ENCODE measurements at regions not wholly inside any gene's neighbourhood (a gene's known extent, or its start where the extent isn't known, plus 50 kb on each side); places are given as distances from the start of the nearest gene placed in this dataset.
A peak's percentile ranks its signal among the peaks of the same experiment; 100 is the strongest.

DNA sequence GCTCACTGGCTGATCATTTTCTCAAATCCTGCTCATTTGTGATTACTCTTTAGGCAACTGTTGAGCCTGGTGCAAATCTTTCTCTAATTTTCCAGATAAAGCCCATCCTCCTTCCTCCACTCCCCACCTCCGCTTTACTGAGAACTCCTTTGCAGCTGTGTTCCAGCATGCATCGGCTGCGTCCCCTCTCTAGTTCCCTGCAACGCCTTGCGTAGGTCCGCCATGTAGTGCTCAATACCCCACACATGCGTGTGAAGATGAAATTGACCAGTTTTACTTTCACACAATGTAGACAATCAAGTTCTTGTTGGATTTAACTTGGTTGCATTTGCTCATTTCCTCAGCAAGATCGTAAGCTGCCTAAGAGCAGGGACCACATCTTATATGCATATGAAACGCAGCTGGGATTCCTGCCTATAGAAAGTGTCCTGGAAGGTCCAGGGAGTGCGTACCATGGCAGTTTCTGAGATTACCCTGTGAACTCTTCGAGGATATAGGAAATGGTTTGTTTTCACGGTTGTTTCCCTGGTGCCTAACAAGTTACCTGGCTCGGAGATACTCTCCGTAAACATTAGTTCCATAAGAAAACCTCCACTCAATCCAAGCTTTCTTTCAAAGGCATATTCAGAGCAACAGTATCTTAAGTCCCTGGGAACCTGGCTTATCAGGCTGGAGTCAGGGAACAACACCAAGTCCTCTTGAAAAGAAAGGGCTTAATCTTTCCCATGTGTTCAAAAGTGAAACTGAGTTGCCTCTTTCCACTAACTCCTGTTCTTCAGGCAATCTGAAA is 766.4 kb upstream of the ID2 start:
- no peak for DNase-seq

DNA sequence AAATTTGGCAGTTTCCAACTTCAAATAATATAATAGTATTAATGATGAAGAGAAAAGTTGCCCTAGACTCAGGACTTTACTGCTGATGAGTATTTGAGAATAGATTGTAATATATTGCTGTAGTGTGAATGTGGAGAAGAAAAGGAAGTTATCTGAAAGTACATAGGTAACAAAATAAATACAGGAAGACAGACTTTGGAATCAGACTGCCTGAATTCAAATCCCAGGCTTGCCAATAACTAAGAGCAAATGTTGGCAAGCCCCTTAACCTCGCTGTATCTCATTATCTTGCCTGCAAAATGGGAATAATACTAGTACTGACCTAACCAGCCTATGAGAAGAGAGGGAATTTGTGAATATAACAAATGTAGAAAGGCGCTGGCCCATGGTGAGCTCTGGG is 765.2 kb upstream of the ID2 start:
- no peak for DNase-seq

DNA sequence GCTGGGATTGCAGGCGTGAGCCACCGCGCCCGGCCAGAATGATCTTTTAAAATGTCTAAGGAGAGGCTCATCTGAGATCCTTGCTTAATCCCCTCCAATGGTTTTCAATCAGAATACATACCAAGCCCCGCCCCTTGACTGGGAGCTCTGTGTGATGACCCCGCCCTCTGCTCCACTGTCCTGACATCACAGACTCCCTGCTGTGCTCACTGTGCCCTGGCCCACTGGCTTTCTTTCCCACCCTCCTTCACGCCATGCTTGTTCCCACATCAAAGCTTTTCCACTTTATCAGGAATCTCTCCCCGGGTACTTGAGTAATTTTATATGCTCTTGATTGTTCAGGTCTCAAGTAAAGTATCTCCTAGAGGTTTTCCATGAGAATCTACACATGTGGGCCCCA is 762.3 kb upstream of the ID2 start:
- peak; percentile 23 for DNase-seq

DNA sequence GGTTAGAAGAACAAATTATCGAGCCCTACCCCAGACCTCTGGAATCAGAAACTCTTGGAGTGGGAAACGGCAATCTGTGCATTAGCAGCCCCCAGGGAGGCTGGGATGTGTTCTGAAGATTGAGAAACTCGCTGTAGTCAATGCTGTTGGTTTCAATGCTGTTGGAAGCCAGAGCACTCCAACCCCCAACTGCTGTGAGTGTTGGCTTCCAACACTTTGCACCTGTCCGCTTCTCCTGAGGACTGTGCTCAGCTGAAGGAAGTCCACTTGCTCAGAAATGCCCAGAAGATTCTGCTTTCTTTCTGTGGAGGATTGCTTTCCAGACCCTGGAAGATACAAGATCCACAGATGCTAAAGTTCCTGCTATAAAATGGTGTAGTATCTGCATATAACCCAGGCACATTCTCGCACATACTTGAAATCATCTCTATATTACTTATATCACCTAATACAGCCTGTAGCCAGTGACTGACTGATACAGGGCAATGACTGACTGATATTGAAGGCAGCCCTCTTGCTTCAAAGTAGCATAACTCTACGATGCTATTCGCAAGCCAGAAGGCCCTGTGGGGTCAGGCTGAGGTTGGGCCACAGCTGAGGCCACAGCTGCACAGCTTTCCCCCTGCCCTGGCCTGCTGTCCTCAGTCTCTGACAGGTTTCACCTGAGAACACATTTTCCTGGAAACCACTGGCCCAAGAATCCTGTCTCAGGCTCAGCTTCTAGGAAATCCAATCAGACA is 757.7 kb upstream of the ID2 start:
- DNase-seq: no peak

- DNase-seq: no peak
These were observed 756.4 kb upstream of the ID2 start for GRCh38 chr2:7925506-7925905.

DNA sequence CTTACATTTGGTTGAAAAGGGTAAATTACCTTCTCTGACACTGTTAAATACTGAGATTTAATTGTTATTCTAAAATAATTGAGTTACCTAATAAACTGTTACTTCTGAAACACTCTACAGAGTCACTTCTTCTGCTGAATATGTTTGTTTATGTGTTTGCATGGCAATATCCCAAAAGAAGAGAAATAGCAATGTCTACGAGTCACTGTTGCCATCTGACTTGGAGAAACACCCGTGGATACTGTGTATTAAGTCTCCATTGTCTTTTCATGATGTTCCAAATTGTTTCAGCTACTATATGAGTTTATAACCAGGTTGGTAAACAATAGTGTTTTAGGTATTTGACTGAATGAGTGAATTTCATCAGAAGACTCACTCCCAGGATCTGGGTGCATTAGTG is 754.2 kb upstream of the ID2 start:
- no peak for DNase-seq

DNA sequence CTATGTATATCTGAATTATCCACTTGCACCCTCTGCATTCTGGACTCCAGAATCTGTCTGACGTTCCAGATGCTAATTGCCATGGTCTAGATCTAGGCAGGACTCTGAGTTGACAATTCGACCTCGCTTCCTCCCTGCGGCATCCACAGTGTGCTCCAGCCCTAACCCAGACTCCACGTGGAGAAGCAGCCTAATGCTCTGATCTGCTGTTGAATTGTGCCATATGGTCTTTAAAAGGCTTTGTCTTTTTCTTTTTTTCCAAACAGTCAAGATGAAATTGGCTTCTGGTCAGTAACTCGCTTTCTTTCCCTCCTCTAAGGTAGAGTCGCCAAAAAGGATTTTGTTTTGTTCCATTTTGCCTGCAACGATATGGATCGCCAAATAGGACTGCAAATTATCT is 752.6 kb upstream of the ID2 start:
- DNase-seq: no peak

DNA sequence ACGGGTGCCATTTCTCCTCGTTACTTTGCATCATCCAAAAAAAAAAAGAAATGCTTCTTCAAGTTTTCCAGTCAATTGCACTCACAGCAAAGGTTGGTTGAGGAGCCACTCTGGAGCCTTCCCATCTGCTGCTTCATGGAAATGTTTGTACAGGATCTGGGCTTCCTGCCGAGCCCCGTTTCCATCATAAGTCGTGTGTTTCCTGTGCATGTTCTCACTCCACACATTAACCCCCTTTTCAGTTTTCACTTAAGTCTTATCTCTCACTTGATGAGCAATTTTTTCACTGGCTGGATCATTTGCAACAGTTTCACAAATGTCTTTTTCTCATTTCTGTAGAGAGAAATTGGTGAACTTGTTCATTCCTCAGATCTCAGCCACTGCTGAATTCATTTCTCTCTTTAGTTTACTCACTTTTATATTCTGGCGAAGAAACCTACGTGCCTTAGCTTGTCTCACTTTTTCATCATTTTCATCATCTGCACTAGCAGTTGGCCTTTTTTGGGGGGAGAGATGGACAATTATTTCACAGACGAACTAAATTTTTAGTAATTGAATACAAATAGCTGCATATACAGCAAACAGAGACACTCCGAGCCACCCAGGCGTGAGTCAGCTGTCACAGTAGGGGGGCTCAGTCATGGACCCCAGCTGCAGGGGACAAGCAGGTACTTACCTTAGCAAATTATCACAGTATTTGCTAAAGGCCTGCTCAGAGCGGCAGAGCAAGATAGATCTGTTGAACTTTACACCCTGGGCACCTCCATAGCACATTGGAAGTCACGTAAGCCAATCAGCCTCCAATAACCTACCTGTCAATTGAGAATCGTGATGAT is 750.8 kb upstream of the ID2 start:
- DNase-seq: peak; percentile 56

DNA sequence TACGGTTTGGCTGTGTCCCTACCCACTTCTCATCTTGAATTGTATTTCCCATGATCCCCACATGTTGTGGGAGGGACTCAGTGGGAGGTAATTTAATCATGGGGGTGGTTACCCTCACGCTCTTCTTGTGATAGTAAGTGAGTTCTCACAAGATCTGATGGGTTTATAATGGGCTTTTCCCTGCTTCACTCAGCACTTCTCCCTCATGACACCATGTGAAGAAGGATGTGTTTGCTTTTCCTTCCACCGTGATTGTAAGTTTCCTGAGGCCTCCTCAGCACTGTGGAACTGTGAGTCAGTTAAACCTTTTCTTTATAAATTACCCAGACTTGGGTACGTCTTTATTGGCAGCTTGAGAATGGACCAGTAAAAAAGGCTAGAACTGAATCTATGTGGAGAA is 750.0 kb upstream of the ID2 start:
- no peak for DNase-seq

DNA sequence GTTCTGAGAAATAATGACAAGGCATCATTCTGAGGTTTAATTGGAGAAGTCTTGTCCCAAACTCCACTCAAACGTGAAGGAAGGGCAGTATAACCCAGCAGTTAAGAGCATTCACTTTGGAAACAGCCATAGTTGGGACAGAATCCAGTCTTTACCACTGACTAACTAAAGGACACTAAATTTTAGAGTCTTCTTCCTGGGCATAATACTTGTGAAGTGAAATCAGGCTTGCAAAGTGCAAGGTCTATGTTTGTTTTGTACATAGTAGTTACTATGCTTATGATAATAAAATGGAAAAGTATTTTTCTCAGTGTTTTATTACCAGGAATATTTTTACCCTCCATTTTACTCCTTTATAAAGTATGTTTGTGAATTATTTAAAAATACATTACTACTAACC is 748.2 kb upstream of the ID2 start:
- no peak for DNase-seq

GRCh38 chr2:7934476-7934875 is 747.4 kb upstream of the ID2 start:
- no peak for DNase-seq

GRCh38 chr2:7937082-7937481 is 744.8 kb upstream of the ID2 start:
- DNase-seq: no peak

DNA sequence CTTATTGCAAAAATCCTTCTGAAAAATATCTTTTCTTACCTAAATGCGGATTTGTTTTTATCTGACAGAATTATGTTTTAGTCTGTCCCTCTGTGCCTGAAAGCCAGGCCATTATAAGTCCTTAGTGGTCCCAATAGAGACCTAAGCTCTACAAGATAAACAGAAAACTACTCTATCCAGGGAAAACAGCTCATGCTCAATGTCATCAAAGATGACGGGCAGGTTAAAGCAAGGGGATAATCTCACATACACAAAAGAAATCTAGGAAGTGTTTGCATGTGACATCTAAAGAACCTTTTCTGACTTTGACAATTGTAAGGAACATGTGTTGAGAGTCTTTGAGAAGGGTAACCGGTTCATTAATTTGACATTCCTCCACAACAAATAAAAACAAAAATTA is 741.1 kb upstream of the ID2 start:
- no peak for DNase-seq

DNA sequence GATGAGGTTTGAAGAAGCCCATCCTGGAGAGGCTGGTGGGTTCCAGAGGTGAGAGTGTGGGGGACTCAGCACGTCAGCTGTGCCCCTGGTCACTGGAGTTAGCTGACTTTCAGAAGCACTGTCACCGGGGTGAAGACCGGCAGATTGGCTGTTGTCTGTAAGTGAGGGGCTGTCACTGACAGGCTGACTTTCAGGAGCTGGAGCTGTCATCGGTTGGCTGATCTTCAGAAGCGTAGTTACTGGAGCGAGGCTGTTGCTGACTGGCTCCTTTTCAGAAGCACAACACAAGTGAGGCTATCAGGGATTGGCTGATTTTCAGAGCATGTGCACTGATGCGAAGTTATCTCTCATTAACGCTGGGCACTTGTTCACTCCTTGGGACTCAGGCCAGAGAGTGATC is 738.4 kb upstream of the ID2 start:
- no peak for DNase-seq

- no peak for DNase-seq
These were observed 736.8 kb upstream of the ID2 start for GRCh38 chr2:7945026-7945425.

- no peak for DNase-seq
These were observed 731.7 kb upstream of the ID2 start for GRCh38 chr2:7950035-7950612.

DNA sequence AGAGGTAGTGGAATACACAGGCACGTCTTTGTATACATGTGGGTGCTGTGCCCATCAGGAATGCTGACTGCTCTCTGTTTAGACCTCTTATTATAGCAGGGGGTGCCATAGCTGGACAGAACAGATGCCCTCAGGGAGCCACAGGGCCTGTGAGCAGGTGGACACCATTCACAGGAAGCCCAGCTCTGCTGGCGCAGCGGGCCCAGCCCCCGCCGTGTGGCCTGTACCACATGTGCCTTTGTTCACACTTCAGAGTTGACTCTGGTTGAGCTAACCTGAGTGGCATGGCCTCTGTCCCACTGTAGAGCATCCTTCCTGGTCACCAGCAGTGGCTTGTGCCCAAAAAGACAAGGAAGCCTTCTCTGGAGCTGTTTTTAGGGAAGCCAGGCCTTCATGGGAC is 730.9 kb upstream of the ID2 start:
- no peak for DNase-seq

DNA sequence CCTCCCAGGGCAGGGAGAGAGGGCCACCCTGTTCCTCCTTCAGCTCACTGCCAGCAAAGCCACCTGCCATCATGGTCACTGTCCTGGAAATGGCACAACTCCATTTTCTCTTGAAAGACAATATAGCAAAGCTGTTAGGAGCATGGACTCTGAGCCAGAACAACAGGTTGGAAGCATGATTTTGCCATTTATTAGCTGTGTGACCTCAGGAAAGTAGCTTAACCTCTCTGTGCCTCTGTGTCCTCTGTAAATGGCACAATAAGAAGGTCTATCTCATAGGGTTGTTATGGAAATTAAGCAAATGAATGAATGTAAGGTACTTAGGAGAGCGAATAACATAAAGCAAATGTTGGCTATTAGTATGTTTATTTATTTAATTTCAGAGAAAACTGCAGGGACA is 730.4 kb upstream of the ID2 start:
- DNase-seq: no peak

DNA sequence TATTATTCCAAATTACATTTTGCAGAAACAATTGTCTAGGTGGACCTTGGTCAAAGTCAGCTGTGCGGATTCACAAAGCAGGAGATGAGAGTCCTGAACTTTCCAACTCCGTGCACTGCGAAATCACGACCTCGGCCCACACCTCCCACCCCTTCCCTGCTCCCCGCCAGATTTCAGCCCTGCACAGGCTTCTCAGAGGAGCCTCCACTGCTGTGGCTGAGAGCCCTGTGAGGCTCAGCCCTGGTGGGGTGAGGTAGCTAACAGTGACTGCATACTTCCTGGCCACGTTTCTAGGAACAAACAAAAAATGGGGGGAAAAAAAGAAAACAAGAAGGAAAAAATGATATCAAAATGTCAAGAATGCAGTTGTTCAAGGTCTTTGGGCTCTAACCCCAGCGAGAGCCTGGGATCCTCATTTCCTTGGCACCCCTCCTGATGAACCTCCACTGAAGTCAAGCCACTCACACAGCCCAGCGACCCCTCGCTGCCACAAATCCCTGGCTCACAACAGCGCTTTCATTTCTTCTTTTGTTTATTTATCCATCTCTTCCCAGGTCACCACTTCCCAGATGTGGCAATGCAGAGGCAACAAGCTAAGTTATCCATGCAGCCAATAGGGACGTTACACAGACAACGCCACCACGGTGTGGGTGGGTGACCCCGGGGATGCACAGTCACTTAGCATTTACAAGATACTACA is 729.7 kb upstream of the ID2 start:
- no peak for DNase-seq

DNA sequence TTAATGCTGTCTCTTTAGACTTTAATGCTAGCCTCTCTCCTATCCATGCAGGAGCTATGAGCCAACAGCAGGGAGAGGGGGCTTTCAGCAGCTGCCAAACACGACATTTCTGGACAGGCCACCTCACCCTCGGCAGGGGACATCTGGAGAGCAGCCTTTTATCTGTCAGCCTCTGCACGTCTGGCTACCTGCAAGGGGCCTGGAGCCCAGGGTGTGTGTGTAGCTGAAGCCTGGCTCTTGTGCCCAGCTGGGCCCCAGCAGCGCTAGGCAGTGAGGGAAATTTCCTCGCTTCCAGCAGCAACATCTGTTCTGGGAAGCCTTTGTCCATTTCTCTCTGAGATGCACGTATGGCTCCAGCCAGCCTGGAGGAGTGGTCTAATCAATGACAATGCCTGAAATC is 728.7 kb upstream of the ID2 start:
- no peak for DNase-seq

DNA sequence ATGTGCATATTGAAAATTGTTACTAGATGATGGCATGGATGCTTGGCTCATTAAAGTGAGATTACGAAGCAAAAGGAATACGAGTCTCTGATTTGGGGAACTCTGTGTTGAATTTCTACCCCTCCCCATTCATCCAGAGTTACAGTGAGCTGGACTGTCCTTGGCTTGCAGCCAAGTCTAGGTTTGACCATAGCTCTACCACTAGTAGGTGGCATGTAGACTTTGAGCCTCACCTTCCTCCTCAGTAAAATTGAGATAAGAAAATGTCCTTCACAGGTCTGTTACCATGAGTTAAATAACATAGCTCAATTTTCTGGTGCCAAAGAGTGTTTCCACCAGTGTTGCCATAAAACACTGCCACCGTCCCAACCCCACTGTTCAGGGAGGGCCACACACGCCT is 727.6 kb upstream of the ID2 start:
- DNase-seq: no peak

DNA sequence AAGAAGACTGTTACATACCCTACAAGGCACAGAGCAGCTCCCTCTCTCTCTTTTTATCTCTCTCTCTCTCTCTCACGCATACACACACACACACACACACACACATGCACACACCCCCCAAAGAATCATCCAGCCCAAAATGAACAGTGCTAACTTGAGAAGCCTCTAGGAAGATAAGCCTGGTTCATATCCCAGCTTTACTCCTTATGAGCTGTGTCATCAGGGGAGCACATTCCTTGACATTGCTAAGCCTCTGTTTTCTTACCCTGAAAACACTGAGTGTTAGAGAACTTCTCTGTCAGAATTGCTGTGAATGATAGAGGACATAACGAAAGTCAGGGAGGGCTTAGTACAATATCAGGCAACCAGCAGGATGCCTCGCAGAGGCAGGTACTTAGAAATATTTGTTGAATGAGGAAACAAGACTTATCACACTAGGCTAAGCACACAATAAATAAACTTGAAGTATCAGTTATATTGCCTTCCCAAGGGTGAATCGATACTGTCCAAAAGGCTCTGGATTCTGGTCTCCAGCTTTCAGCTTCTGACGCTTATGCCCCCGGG is 725.6 kb upstream of the ID2 start:
- DNase-seq: no peak

DNA sequence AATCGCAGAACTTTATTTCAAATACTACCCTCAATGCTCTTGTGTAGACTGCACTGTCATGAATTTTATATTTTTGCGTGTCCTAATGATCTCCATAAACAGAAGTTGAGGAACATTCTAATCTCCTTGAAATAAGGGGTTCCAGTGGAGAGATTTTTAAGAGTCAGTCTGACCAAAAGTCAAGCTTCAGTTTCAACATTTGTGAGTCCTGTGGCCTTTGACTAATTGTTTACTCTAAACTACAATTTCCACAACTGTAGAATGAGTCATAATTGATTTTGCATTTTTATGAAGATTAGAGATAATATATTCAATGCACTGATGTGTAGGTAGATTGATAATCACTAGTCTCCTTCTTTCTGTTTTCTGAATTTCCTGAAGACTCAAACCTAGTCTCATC is 720.3 kb upstream of the ID2 start:
- DNase-seq: no peak

Data from DMS79 treated with DMSO at 0.1 percent for 48 hours (cell line).